ENCODE measurements at regions not wholly inside any gene's neighbourhood (a gene's known extent, or its start where the extent isn't known, plus 50 kb on each side); places are given as distances from the start of the nearest gene placed in this dataset.
A peak's percentile ranks its signal among the peaks of the same experiment; 100 is the strongest.

GRCh38 chr2:37830636-37831035 is 94.5 kb upstream of the RMDN2 start:
- no peak for DNase-seq (ENCODE audit: extremely low read depth, low read depth)
- TF ChIP-seq, protein P1, sequence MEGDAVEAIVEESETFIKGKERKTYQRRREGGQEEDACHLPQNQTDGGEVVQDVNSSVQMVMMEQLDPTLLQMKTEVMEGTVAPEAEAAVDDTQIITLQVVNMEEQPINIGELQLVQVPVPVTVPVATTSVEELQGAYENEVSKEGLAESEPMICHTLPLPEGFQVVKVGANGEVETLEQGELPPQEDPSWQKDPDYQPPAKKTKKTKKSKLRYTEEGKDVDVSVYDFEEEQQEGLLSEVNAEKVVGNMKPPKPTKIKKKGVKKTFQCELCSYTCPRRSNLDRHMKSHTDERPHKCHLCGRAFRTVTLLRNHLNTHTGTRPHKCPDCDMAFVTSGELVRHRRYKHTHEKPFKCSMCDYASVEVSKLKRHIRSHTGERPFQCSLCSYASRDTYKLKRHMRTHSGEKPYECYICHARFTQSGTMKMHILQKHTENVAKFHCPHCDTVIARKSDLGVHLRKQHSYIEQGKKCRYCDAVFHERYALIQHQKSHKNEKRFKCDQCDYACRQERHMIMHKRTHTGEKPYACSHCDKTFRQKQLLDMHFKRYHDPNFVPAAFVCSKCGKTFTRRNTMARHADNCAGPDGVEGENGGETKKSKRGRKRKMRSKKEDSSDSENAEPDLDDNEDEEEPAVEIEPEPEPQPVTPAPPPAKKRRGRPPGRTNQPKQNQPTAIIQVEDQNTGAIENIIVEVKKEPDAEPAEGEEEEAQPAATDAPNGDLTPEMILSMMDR (IDR thresholded peaks at IDR 0.05; ENCODE audit: low read depth, low read length) = no peak

- TF ChIP-seq, protein P1 (IDR thresholded peaks at IDR 0.05; ENCODE audit: low read depth, low read length) = no peak
- DNase-seq (ENCODE audit: extremely low read depth, low read depth) = no peak
These were observed 93.9 kb upstream of the RMDN2 start for GRCh38 chr2:37831081-37831780.

DNA sequence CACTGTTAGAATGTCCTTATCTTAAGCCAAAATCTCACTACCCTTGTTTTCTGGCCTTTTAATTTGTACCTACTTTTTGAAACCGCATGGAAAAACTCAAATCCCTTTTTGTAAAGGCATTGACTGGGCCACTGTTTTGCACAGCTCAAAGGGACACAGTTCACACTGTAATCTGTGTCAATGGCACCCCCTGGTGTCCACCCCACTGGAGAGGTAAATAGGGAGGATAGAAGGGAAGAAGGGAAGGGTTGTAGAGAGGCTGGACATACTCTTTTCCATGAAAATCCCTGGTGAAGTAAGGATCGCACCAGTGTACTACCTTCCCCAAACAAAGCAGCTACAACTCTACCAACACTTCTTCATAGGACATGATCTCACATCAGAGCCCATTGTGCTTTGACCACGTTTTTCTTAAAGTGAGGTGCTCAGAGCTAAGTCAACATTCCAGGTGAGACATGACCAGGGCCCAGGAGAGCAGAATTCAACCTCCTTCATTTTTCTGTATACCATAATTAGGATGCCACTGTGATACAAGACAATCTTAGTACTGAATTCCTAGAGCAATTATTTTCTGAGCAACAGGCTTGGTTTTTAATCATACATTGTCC is 92.4 kb upstream of the RMDN2 start:
- DNase-seq (ENCODE audit: extremely low read depth, low read depth) = peak; percentile 65
- TF ChIP-seq, protein P1 (IDR thresholded peaks at IDR 0.05; ENCODE audit: low read depth, low read length) = peak; percentile 78

GRCh38 chr2:37833423-37833822 is 91.7 kb upstream of the RMDN2 start:
- no peak for DNase-seq (ENCODE audit: extremely low read depth, low read depth)

GRCh38 chr2:37836270-37836669 is 88.8 kb upstream of the RMDN2 start:
- TF ChIP-seq, protein P1 (IDR thresholded peaks at IDR 0.05; ENCODE audit: low read depth, low read length) = no peak
- DNase-seq (ENCODE audit: extremely low read depth, low read depth) = no peak

More at GRCh38 chr2:37833423-37833822, 91.7 kb upstream of the RMDN2 start:
- TF ChIP-seq, protein P1 (IDR thresholded peaks at IDR 0.05; ENCODE audit: low read depth, low read length) = no peak

DNA sequence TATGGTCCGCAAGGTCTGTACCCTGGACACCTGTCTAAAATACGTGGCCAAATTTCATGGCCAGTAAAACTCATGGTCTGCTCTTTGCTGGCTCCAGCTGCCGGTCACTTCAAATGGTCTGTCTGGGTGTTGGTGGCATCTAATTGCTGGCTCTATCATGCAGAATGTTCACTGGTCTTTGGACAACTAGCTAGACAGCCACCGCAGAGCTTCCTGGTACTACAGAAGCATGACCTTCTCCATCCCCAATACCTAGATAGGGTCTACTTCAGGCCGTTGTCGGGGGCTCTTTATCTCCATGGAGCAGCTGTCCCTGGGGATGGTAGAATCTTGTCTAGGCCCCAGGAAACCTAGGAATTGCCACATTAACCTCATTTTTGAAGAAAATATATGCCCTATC is 88.4 kb upstream of the RMDN2 start:
- no peak for DNase-seq (ENCODE audit: extremely low read depth, low read depth)
- TF ChIP-seq, protein P1 (IDR thresholded peaks at IDR 0.05; ENCODE audit: low read depth, low read length) = no peak

- DNase-seq (ENCODE audit: extremely low read depth, low read depth) = no peak
- TF ChIP-seq, protein P1 (IDR thresholded peaks at IDR 0.05; ENCODE audit: low read depth, low read length) = no peak
These were observed 87.3 kb upstream of the RMDN2 start for GRCh38 chr2:37837628-37838328.

All from AG09319 (cell line).